Mononuclear cell (primary cell): ENCODE measurements at regions not wholly inside any gene's neighbourhood (a gene's known extent, or its start where the extent isn't known, plus 50 kb on each side); places are given as distances from the start of the nearest gene placed in this dataset.

Source experiments
- H3K27me3 ChIP-seq: 2 replicates; pipeline ENCODE4 v1.6.0; 2011; ENCODE audit warnings: low read length, control low read depth; ENCODE audit not compliant: insufficient read depth
- H3K4me1 ChIP-seq: 2 replicates; pipeline ENCODE4 v1.5.1; 2011; ENCODE audit warnings: mild to moderate bottlenecking, low read length, control low read depth; ENCODE audit not compliant: insufficient read depth
- H3K4me3 ChIP-seq: 2 replicates; pipeline ENCODE4 v1.5.1; 2011; ENCODE audit warnings: mild to moderate bottlenecking, low read length, moderate library complexity
- H3K9me3 ChIP-seq: 2 replicates; pipeline ENCODE4 v1.5.1; 2011; ENCODE audit warnings: low read depth, mild to moderate bottlenecking, control low read depth, low read length

DNA sequence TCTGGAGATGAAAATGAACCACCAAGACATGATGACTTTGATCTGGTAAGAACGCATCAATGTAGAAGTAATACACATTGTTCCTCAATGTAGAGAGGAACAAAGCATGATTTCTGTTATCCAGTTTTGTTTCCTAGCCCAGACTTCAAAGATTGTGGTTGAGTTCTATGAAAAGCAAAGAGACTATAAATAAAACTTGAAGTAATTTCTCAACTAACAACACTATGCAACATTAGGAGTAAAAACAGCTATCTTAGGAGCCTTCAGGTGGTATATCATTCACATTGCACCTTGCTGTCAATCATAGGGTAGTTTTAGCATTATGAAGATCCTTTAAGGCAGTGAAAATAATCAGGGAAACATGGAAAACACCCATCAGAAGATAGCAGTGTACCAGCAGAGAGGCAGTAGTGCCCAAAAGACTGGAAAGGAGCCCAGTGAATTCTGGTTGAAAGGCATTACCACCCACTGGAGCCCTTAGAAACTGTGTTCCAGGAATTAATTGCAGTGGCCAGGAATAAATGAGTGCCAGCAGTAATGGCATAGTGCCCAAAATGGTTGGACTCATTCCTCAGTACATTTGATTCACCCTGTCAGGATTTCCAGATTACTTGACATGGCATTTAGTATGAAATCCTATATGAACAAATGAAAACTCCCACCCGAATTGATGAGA, 300.7 kb upstream of the CXXC4 start:
- no peaks in the 10 kb centered on the region for H3K4me1 ChIP-seq
- no peaks in the 10 kb centered on the region for H3K9me3 ChIP-seq
- no peak overlapping the region for H3K4me3 ChIP-seq
- no peaks in the 10 kb centered on the region for H3K27me3 ChIP-seq

- H3K4me3 ChIP-seq: no peak overlapping the region
- no peaks in the 10 kb centered on the region for H3K9me3 ChIP-seq
- no peaks in the 10 kb centered on the region for H3K27me3 ChIP-seq
These were observed 317.0 kb upstream of the CXXC4 start for GRCh38 chr4:104811727-104812126.

DNA sequence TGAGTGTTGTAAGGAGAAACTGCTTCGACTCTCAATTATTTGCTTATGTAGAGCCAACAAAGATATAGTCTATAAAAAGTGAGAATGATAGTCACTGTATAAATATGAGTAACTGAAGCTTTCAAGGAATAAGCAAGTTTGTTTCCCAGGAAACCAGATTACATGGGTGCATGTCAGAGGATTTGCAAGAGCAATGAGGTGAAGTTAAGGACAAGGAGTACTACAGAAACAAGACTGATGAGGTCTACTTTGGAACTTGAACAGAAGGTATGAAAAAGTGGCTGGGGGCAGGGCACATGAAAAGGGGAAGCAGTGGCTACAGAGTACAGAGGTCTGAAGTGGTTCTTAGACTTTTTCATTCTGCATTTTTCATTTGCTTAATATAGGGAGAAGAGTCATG, 321.0 kb upstream of the CXXC4 start:
- Histone ChIP-seq H3K9me3 (no peaks in the 10 kb centered on the region), H3K4me1 (no peaks in the 10 kb centered on the region), H3K4me3 (no peak overlapping the region), H3K27me3 (no peaks in the 10 kb centered on the region)

More at GRCh38 chr4:104811727-104812126, 317.0 kb upstream of the CXXC4 start:
- no peaks in the 10 kb centered on the region for H3K4me1 ChIP-seq

DNA sequence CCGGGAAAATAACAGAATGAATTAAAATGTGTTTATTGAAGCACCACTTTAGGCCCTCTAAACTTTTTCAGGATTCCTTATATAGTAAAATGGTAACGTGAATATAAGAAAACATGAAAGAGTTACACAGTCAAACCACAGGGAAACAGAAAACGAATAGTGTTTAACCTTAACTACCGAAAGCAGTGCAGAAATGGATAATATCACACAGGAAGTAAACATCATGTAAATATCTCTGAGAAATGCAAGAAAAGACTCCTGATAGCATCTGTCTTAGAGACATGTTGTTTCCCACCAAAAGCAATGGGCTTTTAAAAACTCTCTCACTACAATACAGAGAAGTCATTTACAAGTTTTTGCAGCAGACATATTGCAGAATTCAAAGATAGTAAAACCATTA, 323.9 kb upstream of the CXXC4 start:
- no peaks in the 10 kb centered on the region for H3K9me3 ChIP-seq

GRCh38 chr4:104826171-104826570, 320.5 kb upstream of the TET2 start:
- Histone ChIP-seq H3K4me1 (no peaks in the 10 kb centered on the region), H3K4me3 (no peak overlapping the region), H3K27me3 (no peaks in the 10 kb centered on the region), H3K9me3 (no peaks in the 10 kb centered on the region)

More for the DNA sequence above, 323.9 kb upstream of the CXXC4 start:
- Histone ChIP-seq H3K4me1 (no peaks in the 10 kb centered on the region), H3K4me3 (no peak overlapping the region), H3K27me3 (no peaks in the 10 kb centered on the region)

GRCh38 chr4:104829761-104830160, 316.9 kb upstream of the TET2 start:
- no peak overlapping the region for H3K4me3 ChIP-seq
- H3K4me1 ChIP-seq: no peaks in the 10 kb centered on the region
- no peaks in the 10 kb centered on the region for H3K9me3 ChIP-seq
- no peaks in the 10 kb centered on the region for H3K27me3 ChIP-seq

DNA sequence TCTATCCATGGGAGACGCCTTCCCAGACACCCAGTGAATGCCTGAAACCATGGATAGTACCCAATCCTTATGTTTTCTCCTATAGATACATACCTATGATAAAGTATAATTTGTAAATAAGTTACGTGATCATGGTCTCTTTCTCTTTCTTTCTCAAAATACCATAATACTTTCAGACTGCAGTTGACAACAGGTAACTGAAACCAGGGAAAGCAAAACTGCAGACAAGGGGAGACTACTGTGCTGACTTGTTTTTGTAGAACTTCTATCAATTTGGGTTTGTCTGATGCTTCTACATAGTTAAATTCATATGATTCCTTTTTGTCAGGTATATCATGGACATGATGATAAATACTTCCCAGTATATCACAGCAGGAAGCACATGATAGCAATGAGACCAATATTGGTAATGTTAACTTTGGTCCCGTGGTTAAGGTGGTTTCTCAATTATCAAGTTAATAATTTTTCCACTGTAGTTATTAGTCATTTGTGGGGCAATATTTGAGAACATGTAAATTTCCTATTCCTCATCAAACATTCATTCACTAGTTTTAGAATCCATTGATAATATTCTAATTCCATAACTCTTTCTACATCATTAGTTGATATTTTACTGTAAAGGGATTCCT, 298.0 kb upstream of the TET2 start:
- no peaks in the 10 kb centered on the region for H3K4me1 ChIP-seq
- H3K4me3 ChIP-seq: no peak overlapping the region
- no peaks in the 10 kb centered on the region for H3K9me3 ChIP-seq
- H3K27me3 ChIP-seq: no peaks in the 10 kb centered on the region

DNA sequence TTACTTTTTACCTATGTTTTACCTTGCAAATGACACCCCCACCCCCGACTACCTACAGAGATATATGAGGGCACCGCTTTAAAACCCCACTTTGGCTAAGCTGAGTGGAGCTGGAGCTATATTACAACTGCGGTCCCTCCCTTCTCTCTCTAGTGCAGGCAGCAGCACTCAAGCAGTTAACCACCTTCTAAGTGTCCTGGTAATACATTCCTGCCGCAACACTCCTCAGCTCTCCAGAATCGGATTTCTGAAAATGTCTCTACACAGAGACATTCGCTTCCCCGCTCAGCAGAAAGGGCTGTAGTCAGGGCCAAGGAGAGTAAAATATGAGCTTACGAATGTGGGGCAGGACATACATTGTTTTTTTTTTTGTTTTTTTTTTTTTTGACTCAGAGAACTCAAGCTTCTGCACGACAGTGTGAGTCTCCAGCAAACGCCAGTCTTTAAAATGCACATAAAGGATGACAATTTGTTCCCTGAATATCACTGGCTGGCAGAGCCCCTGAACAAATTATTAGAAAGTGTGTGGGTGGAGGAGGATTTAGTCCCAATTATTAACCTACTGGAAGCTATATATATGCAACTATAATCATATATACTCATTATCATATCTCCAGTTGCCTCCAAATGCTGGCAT, 287.0 kb upstream of the TET2 start:
- Histone ChIP-seq H3K4me1 (no peaks in the 10 kb centered on the region), H3K4me3 (no peak overlapping the region), H3K9me3 (no peaks in the 10 kb centered on the region), H3K27me3 (no peaks in the 10 kb centered on the region)

- no peak overlapping the region for H3K4me3 ChIP-seq
- H3K9me3 ChIP-seq: no peaks in the 10 kb centered on the region
- H3K27me3 ChIP-seq: no peaks in the 10 kb centered on the region
- H3K4me1 ChIP-seq: no peaks in the 10 kb centered on the region
These were observed 286.2 kb upstream of the TET2 start for GRCh38 chr4:104860238-104861123.

DNA sequence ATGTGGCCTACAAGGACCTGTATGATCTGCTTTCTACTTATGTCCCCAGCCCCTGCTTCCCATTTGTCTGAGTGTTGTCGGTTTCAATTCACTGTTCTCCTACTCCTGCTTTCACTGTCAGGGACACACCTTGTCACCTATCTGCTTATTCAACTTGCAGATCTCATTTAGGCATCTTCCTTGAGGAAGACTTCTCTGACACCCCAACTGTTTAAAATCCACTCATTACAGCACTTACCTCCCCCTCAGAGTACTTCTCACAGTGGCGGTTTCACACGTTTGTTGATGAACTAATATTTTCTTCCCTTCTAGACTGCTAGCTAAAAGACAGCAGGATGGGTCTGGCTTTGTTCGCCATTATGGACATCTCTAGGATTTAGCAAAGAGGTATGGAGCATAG, 279.9 kb upstream of the TET2 start:
- peaks cover 11% of the 10 kb centered on the region for H3K4me1 ChIP-seq
- no peaks in the 10 kb centered on the region for H3K9me3 ChIP-seq
- no peaks in the 10 kb centered on the region for H3K27me3 ChIP-seq
- no peak overlapping the region for H3K4me3 ChIP-seq

- Histone ChIP-seq H3K4me3 (no peak overlapping the region), H3K4me1 (peaks cover 11% of the 10 kb centered on the region), H3K27me3 (no peaks in the 10 kb centered on the region), H3K9me3 (no peaks in the 10 kb centered on the region)
These were observed 278.1 kb upstream of the TET2 start for GRCh38 chr4:104868533-104868932.

DNA sequence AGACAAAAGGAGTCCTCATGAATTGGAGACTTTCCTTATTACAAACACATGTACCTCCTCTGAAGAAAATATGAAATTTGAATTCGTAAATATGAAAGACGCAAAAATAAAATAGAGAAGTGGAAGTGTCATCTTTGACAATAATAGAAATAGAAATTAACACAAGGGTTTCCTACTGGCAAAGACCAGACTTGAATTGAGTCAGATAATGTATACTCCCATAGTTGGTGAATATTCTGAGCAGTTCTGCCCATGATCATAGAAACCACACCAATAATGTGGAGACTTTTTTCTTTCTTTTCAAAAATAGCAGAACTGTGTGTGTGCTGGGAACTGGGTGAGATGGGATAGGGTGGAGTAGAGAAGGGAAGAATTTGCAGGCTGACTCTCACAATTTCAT, 277.7 kb upstream of the TET2 start:
- Histone ChIP-seq H3K4me3 (no peak overlapping the region), H3K27me3 (no peaks in the 10 kb centered on the region), H3K9me3 (no peaks in the 10 kb centered on the region), H3K4me1 (peaks cover 11% of the 10 kb centered on the region)

GRCh38 chr4:104869831-104870230, 276.8 kb upstream of the TET2 start:
- no peak overlapping the region for H3K4me3 ChIP-seq
- H3K4me1 ChIP-seq: peaks cover 11% of the 10 kb centered on the region
- H3K9me3 ChIP-seq: no peaks in the 10 kb centered on the region
- H3K27me3 ChIP-seq: no peaks in the 10 kb centered on the region

GRCh38 chr4:104870495-104871233, 276.0 kb upstream of the TET2 start:
- H3K27me3 ChIP-seq: no peaks in the 10 kb centered on the region

More at GRCh38 chr4:104870495-104871233, 276.0 kb upstream of the TET2 start:
- Histone ChIP-seq H3K4me3 (no peak overlapping the region), H3K4me1 (peaks cover 11% of the 10 kb centered on the region), H3K9me3 (no peaks in the 10 kb centered on the region)
